ENCODE measurements at regions not wholly inside any gene's neighbourhood (a gene's known extent, or its start where the extent isn't known, plus 50 kb on each side); places are given as distances from the start of the nearest gene placed in this dataset.

GRCh38 chr16:50999181-50999580, 151.9 kb downstream of the SALL1 start:
- peaks cover 0 to 2% (median 2%) of the 10 kb centered on the region in 5 donors for H3K9me3 Mint-ChIP-seq
- CTCF ChIA-PET = no interaction called here
- no peak overlapping the region for H3K27ac Mint-ChIP-seq
- Histone ChIP-seq H3K4me1 (ENCODE audit: insufficient read depth, low read length) (no peaks in the 10 kb centered on the region), H3K27ac (ENCODE audit: low read depth, low read length) (no peak overlapping the region), H3K4me3 (ENCODE audit: low read length) (no peak overlapping the region), H3K27me3 (ENCODE audit: insufficient read depth, low read length, poor library complexity, severe bottlenecking) (no peaks in the 10 kb centered on the region), H3K36me3 (ENCODE audit: insufficient read depth, low read length) (no peaks in the 10 kb centered on the region), H3K9me3 (ENCODE audit: low read length) (no peaks in the 10 kb centered on the region)
- no peak for DNase-seq
- no peaks in the 10 kb centered on the region for H3K36me3 Mint-ChIP-seq
- no peak overlapping the region for H3K4me3 Mint-ChIP-seq
- H3K4me1 Mint-ChIP-seq = no peaks in the 10 kb centered on the region
- H3K27me3 Mint-ChIP-seq = peaks cover 0 to 2% of the 10 kb centered on the region in 2 donors
- POLR2A ChIA-PET = no interaction called here

GRCh38 chr16:50998411-50998810, 152.7 kb downstream of the SALL1 start:
- H3K27me3 Mint-ChIP-seq = peaks cover 0 to 2% of the 10 kb centered on the region in 2 donors
- Histone ChIP-seq H3K27ac (ENCODE audit: low read depth, low read length) (no peak overlapping the region), H3K9me3 (ENCODE audit: low read length) (no peaks in the 10 kb centered on the region), H3K36me3 (ENCODE audit: insufficient read depth, low read length) (no peaks in the 10 kb centered on the region), H3K27me3 (ENCODE audit: insufficient read depth, low read length, poor library complexity, severe bottlenecking) (no peaks in the 10 kb centered on the region), H3K4me1 (ENCODE audit: insufficient read depth, low read length) (no peaks in the 10 kb centered on the region), H3K4me3 (ENCODE audit: low read length) (no peak overlapping the region)
- no peak overlapping the region for H3K27ac Mint-ChIP-seq
- H3K4me3 Mint-ChIP-seq = no peak overlapping the region
- H3K4me1 Mint-ChIP-seq = no peaks in the 10 kb centered on the region
- no peak for DNase-seq
- peaks cover 0 to 2% (median under 1%) of the 10 kb centered on the region in 5 donors for H3K9me3 Mint-ChIP-seq
- H3K36me3 Mint-ChIP-seq = no peaks in the 10 kb centered on the region
- POLR2A ChIA-PET = no interaction called here
- CTCF ChIA-PET = no interaction called here

- Histone ChIP-seq H3K27ac (ENCODE audit: low read depth, low read length) (no peak overlapping the region), H3K36me3 (ENCODE audit: insufficient read depth, low read length) (no peaks in the 10 kb centered on the region), H3K27me3 (ENCODE audit: insufficient read depth, low read length, poor library complexity, severe bottlenecking) (no peaks in the 10 kb centered on the region), H3K9me3 (ENCODE audit: low read length) (no peaks in the 10 kb centered on the region), H3K4me3 (ENCODE audit: low read length) (no peak overlapping the region), H3K4me1 (ENCODE audit: insufficient read depth, low read length) (no peaks in the 10 kb centered on the region)
- Mint-ChIP-seq H3K27me3 (peaks cover 0 to 2% of the 10 kb centered on the region in 2 donors), H3K9me3 (peaks cover 0 to 2% (median 2%) of the 10 kb centered on the region in 5 donors), H3K4me1 (no peaks in the 10 kb centered on the region), H3K36me3 (no peaks in the 10 kb centered on the region), H3K4me3 (no peak overlapping the region), H3K27ac (no peak overlapping the region)
- ChIA-PET CTCF (no interaction called here), POLR2A (no interaction called here)
- DNase-seq = no peak
Observed at GRCh38 chr16:50997679-50998078, 153.4 kb downstream of the SALL1 start.

- Histone ChIP-seq H3K4me1 (ENCODE audit: insufficient read depth, low read length) (no peaks in the 10 kb centered on the region), H3K27ac (ENCODE audit: low read depth, low read length) (no peak overlapping the region), H3K36me3 (ENCODE audit: insufficient read depth, low read length) (no peaks in the 10 kb centered on the region), H3K4me3 (ENCODE audit: low read length) (no peak overlapping the region), H3K27me3 (ENCODE audit: insufficient read depth, low read length, poor library complexity, severe bottlenecking) (no peaks in the 10 kb centered on the region), H3K9me3 (ENCODE audit: low read length) (no peaks in the 10 kb centered on the region)
- Mint-ChIP-seq H3K36me3 (no peaks in the 10 kb centered on the region), H3K27ac (no peak overlapping the region), H3K4me3 (no peak overlapping the region), H3K4me1 (no peaks in the 10 kb centered on the region), H3K9me3 (peaks cover 0 to 2% (median 0%) of the 10 kb centered on the region in 5 donors), H3K27me3 (no peaks in the 10 kb centered on the region)
- ChIA-PET CTCF (interaction anchor here (1.1 kb wide), 1 partner anchor 16 kb away, joined by 3 read pairs; no protein-coding TSS in a partner anchor), POLR2A (no interaction called here)
- no peak for DNase-seq
Observed at GRCh38 chr16:50996830-50997186, 154.3 kb downstream of the SALL1 start.

GRCh38 chr16:50996166-50996829, 154.8 kb downstream of the SALL1 start:
- CTCF ChIA-PET = interaction anchor here (1.1 kb wide), 1 partner anchor 17 kb away, joined by 3 read pairs; no protein-coding TSS in a partner anchor

GRCh38 chr16:50994995-50995394, 156.1 kb downstream of the SALL1 start:
- H3K27ac Mint-ChIP-seq = no peak overlapping the region
- Histone ChIP-seq H3K36me3 (ENCODE audit: insufficient read depth, low read length) (no peaks in the 10 kb centered on the region), H3K4me3 (ENCODE audit: low read length) (no peak overlapping the region), H3K27ac (ENCODE audit: low read depth, low read length) (no peak overlapping the region), H3K27me3 (ENCODE audit: insufficient read depth, low read length, poor library complexity, severe bottlenecking) (no peaks in the 10 kb centered on the region), H3K9me3 (ENCODE audit: low read length) (no peaks in the 10 kb centered on the region), H3K4me1 (ENCODE audit: insufficient read depth, low read length) (no peaks in the 10 kb centered on the region)
- H3K9me3 Mint-ChIP-seq = peaks cover 0 to 3% (median 2%) of the 10 kb centered on the region in 5 donors
- ChIA-PET POLR2A (no interaction called here), CTCF (no interaction called here)
- no peaks in the 10 kb centered on the region for H3K4me1 Mint-ChIP-seq
- DNase-seq = no peak
- H3K4me3 Mint-ChIP-seq = no peak overlapping the region
- peaks cover 0 to 4% of the 10 kb centered on the region in 2 donors for H3K27me3 Mint-ChIP-seq
- H3K36me3 Mint-ChIP-seq = no peaks in the 10 kb centered on the region

More at GRCh38 chr16:50996166-50996829, 154.8 kb downstream of the SALL1 start:
- Histone ChIP-seq H3K27ac (ENCODE audit: low read depth, low read length) (no peak overlapping the region), H3K27me3 (ENCODE audit: insufficient read depth, low read length, poor library complexity, severe bottlenecking) (no peaks in the 10 kb centered on the region), H3K36me3 (ENCODE audit: insufficient read depth, low read length) (no peaks in the 10 kb centered on the region), H3K4me1 (ENCODE audit: insufficient read depth, low read length) (no peaks in the 10 kb centered on the region), H3K9me3 (ENCODE audit: low read length) (no peaks in the 10 kb centered on the region), H3K4me3 (ENCODE audit: low read length) (no peak overlapping the region)
- H3K36me3 Mint-ChIP-seq = no peaks in the 10 kb centered on the region
- H3K4me3 Mint-ChIP-seq = no peak overlapping the region
- H3K27ac Mint-ChIP-seq = no peak overlapping the region
- no peaks in the 10 kb centered on the region for H3K27me3 Mint-ChIP-seq
- DNase-seq = no peak
- H3K9me3 Mint-ChIP-seq = peaks cover 0 to 2% (median 0%) of the 10 kb centered on the region in 5 donors
- H3K4me1 Mint-ChIP-seq = no peaks in the 10 kb centered on the region
- POLR2A ChIA-PET = no interaction called here

GRCh38 chr16:50992350-50993032, 158.6 kb downstream of the SALL1 start:
- Histone ChIP-seq H3K4me1 (ENCODE audit: insufficient read depth, low read length) (no peaks in the 10 kb centered on the region), H3K9me3 (ENCODE audit: low read length) (no peaks in the 10 kb centered on the region), H3K27me3 (ENCODE audit: insufficient read depth, low read length, poor library complexity, severe bottlenecking) (no peaks in the 10 kb centered on the region), H3K27ac (ENCODE audit: low read depth, low read length) (no peak overlapping the region), H3K36me3 (ENCODE audit: insufficient read depth, low read length) (no peaks in the 10 kb centered on the region), H3K4me3 (ENCODE audit: low read length) (no peak overlapping the region)
- Mint-ChIP-seq H3K27ac (no peak overlapping the region), H3K27me3 (peaks cover 8 to 12% of the 10 kb centered on the region in 2 donors), H3K4me1 (no peaks in the 10 kb centered on the region), H3K9me3 (peaks cover 0 to 6% (median 2%) of the 10 kb centered on the region in 5 donors), H3K36me3 (no peaks in the 10 kb centered on the region), H3K4me3 (no peak overlapping the region)
- ChIA-PET POLR2A (no interaction called here), CTCF (no interaction called here)
- DNase-seq = no peak

- no peaks in the 10 kb centered on the region for H3K4me1 ChIP-seq (ENCODE audit: insufficient read depth, low read length)
- Mint-ChIP-seq H3K9me3 (peaks cover 0 to 6% (median 2%) of the 10 kb centered on the region in 5 donors), H3K27ac (no peak overlapping the region), H3K36me3 (no peaks in the 10 kb centered on the region), H3K4me3 (no peak overlapping the region), H3K4me1 (no peaks in the 10 kb centered on the region), H3K27me3 (peaks cover 9 to 12% of the 10 kb centered on the region in 2 donors)
- no peak overlapping the region for H3K4me3 ChIP-seq (ENCODE audit: low read length)
- no peaks in the 10 kb centered on the region for H3K27me3 ChIP-seq (ENCODE audit: insufficient read depth, low read length, poor library complexity, severe bottlenecking)
- H3K36me3 ChIP-seq (ENCODE audit: insufficient read depth, low read length) = no peaks in the 10 kb centered on the region
- CTCF ChIA-PET = no interaction called here
- POLR2A ChIA-PET = no interaction called here
- no peak overlapping the region for H3K27ac ChIP-seq (ENCODE audit: low read depth, low read length)
- DNase-seq = no peak
- H3K9me3 ChIP-seq (ENCODE audit: low read length) = no peaks in the 10 kb centered on the region
Observed at GRCh38 chr16:50991436-50991835, 159.6 kb downstream of the SALL1 start.
